ENCODE measurements at regions not wholly inside any gene's neighbourhood (a gene's known extent, or its start where the extent isn't known, plus 50 kb on each side); places are given as distances from the start of the nearest gene placed in this dataset.

GRCh38 chr3:170653801-170654200, 67.9 kb upstream of the SLC7A14 start:
- no peaks in the 10 kb centered on the region for H3K79me1 ChIP-seq (ENCODE audit: low read depth, low read length)
- H2AK5ac ChIP-seq (ENCODE audit: low read depth, low read length) = no peak overlapping the region
- H3K4ac ChIP-seq (replicated peaks; ENCODE audit: insufficient read length, low read depth, low read length) = no peak overlapping the region
- no peaks in the 10 kb centered on the region for H3K4me1 ChIP-seq (replicated peaks in 1 of 4; ENCODE audit: control insufficient read depth in 3 of 4, insufficient read depth in 4 of 4, low read length in 3 of 4)
- FAIRE-seq (no peak), DNase-seq (ENCODE audit: low read depth in 1 of 2, low spot score in 2 of 2) (no peak)
- no peak overlapping the region for H2BK12ac ChIP-seq (ENCODE audit: low read depth, low read length)
- H3K9ac ChIP-seq (replicated peaks in 1 of 4; ENCODE audit: extremely low read depth in 1 of 4, low read depth in 3 of 4, low read length in 3 of 4) = no peak overlapping the region
- H3K27me3 ChIP-seq (replicated peaks in 1 of 4; ENCODE audit: control insufficient read depth in 3 of 4, extremely low read depth in 1 of 4, insufficient read depth in 3 of 4, low read length in 3 of 4) = no peaks in the 10 kb centered on the region
- no peaks in the 10 kb centered on the region; the same call in 1 of the 2 replicates for H3K23me2 ChIP-seq (ENCODE audit: low read depth, low read length)
- H3K14ac ChIP-seq (ENCODE audit: insufficient read length) = no peak overlapping the region
- no peak overlapping the region for H2AFZ ChIP-seq (ENCODE audit: low read length)
- H4K5ac ChIP-seq (ENCODE audit: insufficient read length, low read depth, low read length) = no peak overlapping the region
- no peak overlapping the region for H3K4me3 ChIP-seq (ENCODE audit: extremely low read depth in 1 of 4, insufficient read depth in 2 of 4, low read depth in 3 of 4, low read length in 4 of 4)
- no peaks in the 10 kb centered on the region for H3K9me3 ChIP-seq (ENCODE audit: insufficient read depth in 2 of 2, low read depth in 1 of 2, low read length in 1 of 2)
- no peak overlapping the region for H2BK20ac ChIP-seq (ENCODE audit: low read length)
- ChIA-PET POLR2A (ENCODE audit: partially characterized antibody) (interaction anchor here (1.0 kb wide), 1 partner anchor 13 kb away, joined by 3 read pairs; no protein-coding TSS in a partner anchor), CTCF (ENCODE audit: partially characterized antibody) (interaction anchor here (0.7 to 1.3 kb wide), 3 partner anchors 45 to 240 kb away, joined by 3 read pairs; no protein-coding TSS in a partner anchor)
- H3K56ac ChIP-seq (replicated peaks; ENCODE audit: insufficient read length, low read depth, low read length) = no peak overlapping the region
- H3K36me3 ChIP-seq (ENCODE audit: control insufficient read depth in 2 of 4, insufficient read depth in 4 of 4, low read length in 3 of 4) = no peaks in the 10 kb centered on the region
- no peaks in the 10 kb centered on the region for H3K79me2 ChIP-seq (ENCODE audit: control insufficient read depth in 1 of 2, insufficient read depth in 2 of 2, low read length in 2 of 2)
- no peak overlapping the region for H3K18ac ChIP-seq (ENCODE audit: extremely low read depth, low read length)
- peak overlapping the region; percentile 37; the same call in 1 of the 2 replicates for H4K8ac ChIP-seq (ENCODE audit: extremely low read depth, insufficient read depth, low read length)
- 86% methylated on average over 18 of the region's 21 CpGs; no CpG with 5 or more reads in 1 of the 2 experiments for WGBS, 2 experiments (ENCODE audit: extremely low coverage in 1 of 2, insufficient coverage in 1 of 2, insufficient read length in 1 of 2, insufficient replicate concordance in 2 of 2, low coverage in 1 of 2, low lambda C conversion rate in 2 of 2, missing lambda C conversion rate in 1 of 2)
- H2BK120ac ChIP-seq (replicated peaks; ENCODE audit: low read depth, low read length) = no peak overlapping the region
- no peak overlapping the region for H2BK5ac ChIP-seq (ENCODE audit: low read depth, low read length)
- no peak overlapping the region for H4K91ac ChIP-seq (replicated peaks; ENCODE audit: insufficient read length, low read length)
- no peak overlapping the region for H3K27ac ChIP-seq (ENCODE audit: low read depth, low read length)
- no peak overlapping the region for H2BK15ac ChIP-seq (ENCODE audit: low read length)
- H3K4me2 ChIP-seq (ENCODE audit: insufficient read depth in 1 of 2, low read depth in 2 of 2, low read length in 2 of 2) = no peak overlapping the region
- H4K20me1 ChIP-seq (replicated peaks in 1 of 2; ENCODE audit: control insufficient read depth in 1 of 2, insufficient read depth in 2 of 2, low read length in 2 of 2) = no peaks in the 10 kb centered on the region
- H3K23ac ChIP-seq (ENCODE audit: insufficient read length) = no peak overlapping the region
- TF ChIP-seq ZNF274 (IDR thresholded peaks at IDR 0.05; ENCODE audit: borderline replicate concordance, extremely low read depth, low read length) (no peak), RFX5 (IDR thresholded peaks at IDR 0.05; ENCODE audit: borderline replicate concordance, low read depth, low read length) (no peak), RXRA (IDR thresholded peaks at IDR 0.05; ENCODE audit: insufficient read depth, low read depth, low read length) (no peak), KDM1A (IDR thresholded peaks at IDR 0.05; ENCODE audit: borderline replicate concordance, low read length) (no peak), TBP (IDR thresholded peaks at IDR 0.05; ENCODE audit: low read depth, low read length) (no peak), CTBP2 (IDR thresholded peaks at IDR 0.05; ENCODE audit: borderline replicate concordance, insufficient read depth, insufficient read length, low read length) (no peak), YY1 (IDR thresholded peaks at IDR 0.05; ENCODE audit: low read depth, low read length) (no peak), PHF8 (conservative IDR thresholded peaks at IDR 0.05; ENCODE audit: low read depth, low read length) (no peak), BCL11A (IDR thresholded peaks at IDR 0.05; ENCODE audit: low read depth in 2 of 2, low read length in 2 of 2) (no peak), CTCF (IDR thresholded peaks at IDR 0.05; ENCODE audit: control extremely low read depth in 1 of 3, insufficient read depth in 1 of 3, low read depth in 1 of 3, low read length in 3 of 3) (no peak), CBX8 (IDR thresholded peaks at IDR 0.05; ENCODE audit: borderline replicate concordance, low read depth, low read length) (no peak), EGR1 (IDR thresholded peaks at IDR 0.05; ENCODE audit: borderline replicate concordance, low read depth, low read length) (no peak)
